HG03108 (cell line): ENCODE measurements at regions not wholly inside any gene's neighbourhood (a gene's known extent, or its start where the extent isn't known, plus 50 kb on each side); places are given as distances from the start of the nearest gene placed in this dataset.

Source experiments
- ATAC-seq: cut with Tn5 transposase; IDR thresholded peaks from one replicate; pipeline ENCODE4 v1.9.1; 2021; ENCODE audit warnings: moderate library complexity; ENCODE audit not compliant: unreplicated experiment

DNA sequence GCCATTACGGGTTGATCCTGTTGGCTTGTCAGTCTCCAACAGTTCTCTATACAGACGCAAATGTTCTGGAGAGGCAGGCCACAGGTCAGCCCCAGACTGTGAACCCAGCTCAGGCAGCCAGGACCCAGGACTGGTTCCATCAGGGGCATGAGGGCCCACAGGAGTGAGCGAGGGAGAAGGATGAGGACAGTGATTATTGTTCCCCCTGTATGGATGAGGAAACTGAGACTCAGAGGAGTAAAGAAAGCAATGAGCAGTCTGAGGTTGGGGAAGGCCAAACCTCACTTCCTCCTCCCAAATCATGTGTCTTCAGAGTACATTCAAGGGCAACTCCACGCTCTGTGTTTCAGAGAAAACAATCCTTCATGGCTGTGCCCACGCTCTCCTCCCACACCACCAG lies 121.9 kb downstream of the RPLP1 start:
- no peak for ATAC-seq

DNA sequence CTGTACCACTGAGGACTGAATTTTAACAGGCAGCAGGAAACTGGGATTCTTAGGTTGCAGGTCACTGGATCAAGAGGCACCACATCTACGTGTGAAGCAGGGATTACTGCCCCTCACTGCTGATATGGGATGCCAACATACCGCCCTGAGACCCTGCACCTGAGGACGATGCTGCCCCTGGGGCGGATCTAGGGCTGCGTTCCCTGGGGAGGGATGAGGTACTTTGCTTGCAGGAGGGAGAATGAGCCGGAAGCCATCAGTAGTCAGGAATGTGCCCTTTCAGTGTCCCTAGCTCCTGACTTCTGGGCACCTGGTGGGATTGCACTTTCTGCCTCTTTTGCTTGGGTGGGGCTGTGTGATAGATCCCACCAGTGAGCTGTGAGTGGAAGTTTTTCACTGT lies 122.8 kb downstream of the RPLP1 start:
- ATAC-seq = no peak

DNA sequence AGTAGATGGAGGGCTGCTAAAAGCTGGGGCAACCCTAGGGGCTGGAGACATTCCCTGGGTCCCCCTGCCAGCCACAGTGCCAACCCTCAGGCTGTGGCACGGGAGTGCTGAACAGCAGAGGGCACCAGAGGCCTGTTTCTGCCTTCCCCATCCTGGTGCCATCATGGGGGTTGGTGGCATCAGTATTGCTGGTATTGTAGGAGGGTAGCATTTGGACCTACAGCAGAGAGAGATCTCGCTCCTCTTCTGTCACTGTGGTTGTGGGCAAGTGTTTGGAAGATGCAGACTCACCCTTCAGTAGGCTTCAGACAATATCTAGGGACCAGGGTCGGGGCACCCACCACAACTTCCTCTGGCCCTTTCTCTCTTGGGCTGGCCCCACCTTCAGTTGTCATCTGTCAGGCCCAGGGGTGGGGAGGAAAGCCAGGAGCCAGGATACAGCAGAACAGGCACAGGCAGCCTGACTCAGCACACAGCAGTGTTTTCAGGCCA lies 123.5 kb downstream of the RPLP1 start:
- no peak for ATAC-seq

DNA sequence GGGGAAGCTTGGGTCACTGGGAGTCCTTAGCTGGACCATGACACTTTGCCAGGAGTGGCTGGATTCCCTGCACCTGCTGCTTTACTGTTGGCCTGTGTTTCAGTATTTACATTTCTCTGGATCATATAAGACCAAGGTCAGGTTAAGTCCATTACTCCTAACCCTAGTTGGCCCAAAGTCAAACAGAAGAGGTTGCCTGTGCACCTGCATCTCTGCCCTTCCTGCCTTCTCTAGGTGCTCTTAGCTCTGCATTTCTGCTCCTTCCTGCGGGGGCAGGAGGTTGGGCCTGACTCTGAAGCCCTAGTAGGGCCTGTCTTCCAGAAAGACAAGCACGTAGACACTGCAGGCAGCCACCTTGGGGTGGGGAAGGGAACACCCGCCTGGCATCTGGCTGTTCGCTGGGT lies 124.3 kb downstream of the RPLP1 start:
- ATAC-seq = no peak

DNA sequence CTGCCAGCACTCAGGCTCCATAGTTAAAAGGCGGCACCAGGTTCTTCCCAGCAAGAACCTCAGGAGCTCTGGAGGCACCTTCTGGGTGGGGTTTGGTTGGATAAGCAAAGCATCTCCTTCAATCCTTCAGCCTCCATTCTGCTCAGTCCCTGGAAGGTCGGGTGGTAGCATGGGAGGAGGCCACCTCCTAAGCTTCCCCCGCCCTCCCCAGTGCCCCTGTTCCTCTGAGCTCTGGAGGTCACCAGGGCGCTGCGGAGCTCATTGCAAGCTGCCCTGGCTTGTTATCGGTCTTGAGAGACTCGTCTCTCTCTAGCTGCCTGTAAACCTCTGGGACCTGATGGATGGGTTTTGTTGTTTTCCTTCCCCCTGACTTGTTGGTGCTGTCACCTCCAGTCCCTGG lies 124.8 kb downstream of the RPLP1 start:
- ATAC-seq = no peak

DNA sequence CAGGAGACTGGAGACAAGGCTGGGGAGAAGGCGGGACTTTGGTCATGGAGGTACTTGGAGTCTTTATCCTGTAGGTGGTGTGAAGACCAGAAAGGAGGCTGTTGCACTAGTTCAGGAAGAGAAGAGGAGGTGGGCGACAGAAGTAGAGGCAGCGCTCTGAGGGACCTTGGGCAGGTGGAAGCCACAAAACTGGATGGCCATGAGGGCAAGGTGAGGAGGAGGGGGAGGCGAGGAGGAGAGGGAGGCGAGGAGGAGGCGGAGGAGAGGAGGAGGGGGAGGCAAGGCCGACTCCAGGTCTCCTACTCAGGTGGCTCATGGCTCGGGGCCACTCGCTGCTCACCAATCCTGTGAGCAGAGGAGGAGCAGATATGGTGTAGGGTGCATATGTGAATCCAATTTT lies 125.6 kb downstream of the RPLP1 start:
- no peak for ATAC-seq

DNA sequence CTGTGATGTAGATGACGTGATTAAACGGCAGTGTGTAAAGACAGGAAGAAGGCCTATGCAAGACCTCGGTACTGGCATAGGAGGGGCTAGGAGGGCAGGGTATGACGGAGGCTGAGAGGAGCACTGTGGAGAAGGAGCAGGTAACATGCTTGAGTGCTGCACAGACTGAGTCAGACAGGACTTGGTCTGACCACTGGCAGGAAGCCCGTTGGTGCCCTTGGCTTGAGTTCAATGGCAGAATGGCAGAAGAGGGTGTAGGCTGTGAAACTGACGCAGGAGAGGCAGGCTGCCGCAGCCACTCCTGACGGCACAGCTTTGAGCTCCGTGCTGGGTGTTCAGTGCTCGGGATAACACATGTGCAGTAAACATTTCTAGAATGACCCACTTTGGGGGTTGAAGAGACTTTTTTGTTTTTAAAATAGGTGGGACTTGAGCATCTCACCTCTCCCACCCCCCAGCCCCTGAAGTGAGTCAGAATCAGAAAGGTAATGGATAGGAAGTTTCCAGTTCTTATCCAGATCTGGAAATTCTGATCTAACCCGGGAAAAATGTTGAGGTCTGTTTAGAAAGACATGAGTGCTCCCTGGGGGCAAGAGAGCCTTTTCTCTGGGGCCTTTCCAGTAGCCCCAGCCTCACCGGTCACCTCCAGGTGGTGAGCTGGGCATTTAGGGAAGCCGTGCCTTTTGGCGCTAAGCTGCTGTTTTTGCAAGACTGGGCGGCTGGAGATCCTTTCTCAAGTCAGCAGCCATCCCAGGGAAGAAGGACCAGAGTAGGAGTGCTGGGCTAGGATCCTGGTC lies 126.4 kb downstream of the RPLP1 start:
- ATAC-seq = no peak

DNA sequence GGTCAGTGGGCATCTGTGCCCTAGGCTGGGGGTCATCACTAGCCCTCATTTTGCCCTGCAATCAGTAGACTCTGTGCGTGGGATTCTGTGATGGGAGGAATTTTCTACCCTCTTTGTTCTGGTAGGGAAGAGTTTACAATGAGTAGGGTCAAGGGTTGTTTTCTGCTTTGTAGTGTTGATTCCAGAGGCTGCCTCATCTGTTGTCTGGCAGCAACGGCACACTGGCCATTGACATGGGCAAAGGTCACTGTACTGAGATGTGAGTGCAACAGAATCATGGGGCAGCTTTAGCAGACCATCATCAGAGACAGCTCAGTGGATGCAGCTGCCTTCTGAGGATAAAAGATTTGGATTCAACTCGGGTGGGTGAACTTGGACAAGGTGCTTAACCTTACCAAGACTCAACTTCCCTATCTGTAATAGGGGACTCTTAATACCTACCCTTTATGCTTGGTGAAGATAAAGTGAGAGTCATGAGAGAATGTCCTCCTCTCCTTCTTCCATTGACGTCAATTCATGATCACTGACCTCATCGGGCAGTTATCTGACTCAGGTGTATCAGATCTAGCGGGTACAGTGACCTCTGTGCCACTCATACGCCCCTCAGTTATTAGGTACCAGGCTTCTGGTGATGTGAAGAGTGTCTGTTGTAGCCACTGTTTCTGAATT lies 127.5 kb downstream of the RPLP1 start:
- ATAC-seq = no peak

DNA sequence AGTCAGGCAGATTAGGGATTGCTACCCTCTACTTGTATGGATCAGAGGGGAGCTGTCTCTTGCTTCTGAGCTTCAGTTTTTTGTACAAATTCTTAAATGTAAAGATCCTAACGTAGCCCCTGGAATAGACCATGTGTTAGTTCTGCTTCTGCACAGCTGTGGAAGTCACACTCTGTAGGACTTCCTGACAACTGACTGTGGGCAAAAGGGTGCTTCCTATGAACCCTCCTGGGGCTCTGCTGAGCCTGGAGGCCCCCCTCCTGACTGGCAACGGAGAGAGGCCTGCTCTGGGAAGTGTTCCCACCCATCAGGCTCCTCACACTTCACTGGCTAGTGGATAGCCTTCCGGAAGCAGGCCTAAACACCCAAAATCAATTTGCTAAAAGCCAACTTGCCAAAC lies 131.0 kb downstream of the RPLP1 start:
- ATAC-seq = no peak

DNA sequence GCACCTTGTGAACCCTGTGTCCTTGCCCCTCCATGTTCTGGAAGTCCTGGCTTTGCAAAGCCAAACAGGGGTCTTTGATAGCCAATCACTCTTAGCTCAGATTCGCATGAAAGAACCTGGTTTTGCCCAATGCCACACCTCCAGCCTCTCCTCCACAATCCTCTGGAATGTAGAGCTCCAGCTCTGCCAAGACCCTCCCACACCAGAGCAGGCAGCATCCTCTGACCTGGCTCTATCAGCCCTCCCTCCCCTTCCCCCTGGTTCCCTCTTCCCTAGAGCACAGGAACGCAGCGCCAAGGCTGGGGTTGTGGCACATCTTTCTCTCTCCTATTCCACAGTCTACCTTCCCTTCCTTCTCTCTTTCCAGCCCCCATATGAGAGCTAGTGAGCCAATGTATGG lies 133.3 kb downstream of the RPLP1 start:
- no peak for ATAC-seq

DNA sequence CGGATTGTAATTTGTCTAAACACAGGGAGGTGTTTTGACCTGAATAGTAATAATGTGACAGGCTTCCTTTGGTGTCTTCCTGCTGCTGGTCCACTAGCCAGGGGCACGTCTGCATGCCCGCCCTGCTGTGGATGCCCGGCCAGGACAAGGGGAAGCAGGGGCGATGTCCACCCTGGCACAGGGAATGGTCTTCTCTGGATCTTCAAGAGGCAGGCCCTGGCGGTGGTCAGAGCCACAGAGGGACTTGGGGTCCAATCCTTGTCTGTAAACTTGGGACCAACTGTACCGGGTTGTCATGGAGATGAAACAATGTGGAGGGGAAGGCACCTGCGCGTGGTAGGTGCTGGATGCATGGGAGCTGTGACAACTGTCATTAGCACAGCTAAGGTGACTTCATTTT lies 134.1 kb downstream of the RPLP1 start:
- no peak for ATAC-seq

DNA sequence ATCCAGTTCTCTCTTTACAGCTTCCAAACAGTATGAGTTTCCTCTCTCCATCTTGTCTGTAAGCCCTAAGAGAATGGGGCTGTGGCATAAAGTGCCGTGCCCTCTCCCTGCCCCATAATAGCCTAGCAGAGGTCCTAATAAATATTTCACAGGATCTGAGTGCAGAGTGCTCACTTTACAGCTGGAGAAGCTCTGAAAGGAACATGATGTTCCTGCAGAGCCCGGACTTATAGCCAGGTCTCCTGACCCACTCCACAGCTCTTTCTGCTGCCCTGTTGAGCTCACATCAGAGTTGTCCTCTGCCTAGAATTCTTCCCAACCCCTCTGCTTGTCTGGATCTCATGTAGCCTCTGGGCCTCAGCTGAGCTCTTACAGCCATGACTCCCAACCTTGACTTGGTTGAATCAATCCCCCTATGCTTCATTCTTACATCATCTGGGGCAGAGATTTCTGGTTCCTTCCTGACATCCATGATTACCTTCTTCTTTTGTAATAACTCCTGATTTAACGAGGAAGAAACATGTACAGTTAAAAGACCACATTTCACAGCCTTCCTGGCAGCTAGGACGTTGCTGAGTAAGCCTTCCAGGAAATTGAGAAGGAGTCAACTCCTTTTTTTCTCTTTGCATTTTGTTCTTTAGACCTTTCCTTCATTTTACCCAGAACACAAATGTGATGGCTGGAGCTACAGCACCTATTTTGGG lies 135.3 kb downstream of the RPLP1 start:
- ATAC-seq = no peak

DNA sequence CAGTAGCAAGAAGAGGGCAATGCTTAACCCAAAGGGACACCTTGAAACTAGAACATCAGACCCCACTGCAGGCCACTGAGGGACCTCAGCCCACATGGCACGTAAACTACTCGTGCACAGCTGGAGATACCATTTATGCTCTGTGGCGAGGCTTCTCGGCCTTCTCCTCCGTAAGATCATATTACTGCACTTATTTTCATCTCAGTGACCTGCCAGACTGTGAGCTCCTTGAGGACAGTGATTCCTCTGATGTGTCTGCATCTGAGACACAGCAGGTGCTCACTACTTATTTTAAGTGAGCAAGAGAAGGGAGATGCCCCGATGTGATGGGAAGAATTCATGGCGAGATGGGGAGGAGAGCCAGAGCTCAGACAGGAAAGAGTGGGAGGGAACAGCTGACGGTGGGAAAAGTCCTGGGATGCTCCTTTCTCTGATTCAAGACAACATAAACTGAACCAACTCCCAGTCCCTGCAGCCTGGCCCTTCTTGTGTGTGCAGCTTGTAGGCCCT lies 137.6 kb downstream of the RPLP1 start:
- no peak for ATAC-seq

DNA sequence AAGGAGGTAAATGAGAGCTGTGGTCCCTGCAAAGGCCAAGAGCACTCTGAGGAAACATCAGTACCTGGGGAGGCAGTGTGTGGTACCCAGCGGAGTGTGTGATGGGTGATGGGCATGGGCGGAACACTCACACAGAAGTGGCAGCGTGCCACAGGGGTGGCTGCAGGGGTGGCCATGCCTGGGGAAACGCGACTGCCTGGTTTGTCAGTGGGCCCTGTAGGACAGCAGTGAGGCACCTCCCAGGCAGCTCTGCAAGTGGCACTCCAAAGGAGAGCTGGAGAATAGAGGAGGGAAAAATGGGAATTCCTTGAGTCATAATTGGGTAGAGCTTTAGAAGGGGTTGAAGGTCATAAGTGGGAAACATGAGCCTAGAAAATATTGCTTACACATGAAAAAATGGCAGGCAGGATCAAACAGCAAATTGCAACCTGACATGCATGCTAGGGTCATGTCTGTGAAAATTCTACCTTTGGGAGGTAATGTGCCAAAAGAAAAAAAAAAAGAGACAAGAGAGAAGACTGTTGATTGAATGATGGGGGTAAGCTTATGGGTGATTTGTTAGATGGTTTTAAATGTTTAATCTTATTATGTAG lies 138.4 kb downstream of the RPLP1 start:
- ATAC-seq = no peak

DNA sequence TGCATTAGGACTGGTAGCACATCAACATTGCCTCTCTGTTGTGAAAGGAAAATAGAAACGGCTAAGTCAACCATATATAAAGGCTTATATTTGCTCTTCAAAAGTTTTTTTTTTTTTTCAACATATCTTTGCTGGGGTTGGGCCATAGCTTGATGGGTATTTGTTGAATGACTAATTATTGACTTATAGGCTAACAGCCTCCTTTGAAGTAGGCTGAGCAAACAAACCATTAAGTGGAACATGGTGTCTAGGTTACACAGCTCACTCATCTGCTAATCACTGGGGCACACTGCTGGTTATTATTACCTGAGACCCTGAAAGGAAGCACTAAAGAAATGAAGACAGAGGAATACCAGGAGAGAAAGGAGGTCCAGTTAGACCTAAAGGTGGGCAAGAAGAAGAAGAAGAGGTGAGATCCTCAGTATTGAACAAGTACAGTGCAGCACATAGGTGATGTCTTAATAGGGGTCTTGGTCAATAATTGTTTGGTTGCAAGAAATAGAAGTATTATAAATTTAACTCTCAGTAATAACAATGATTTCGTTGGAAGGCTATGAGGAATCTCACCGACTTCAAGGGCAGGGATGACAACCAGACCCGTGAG lies 139.4 kb downstream of the RPLP1 start:
- ATAC-seq = no peak

DNA sequence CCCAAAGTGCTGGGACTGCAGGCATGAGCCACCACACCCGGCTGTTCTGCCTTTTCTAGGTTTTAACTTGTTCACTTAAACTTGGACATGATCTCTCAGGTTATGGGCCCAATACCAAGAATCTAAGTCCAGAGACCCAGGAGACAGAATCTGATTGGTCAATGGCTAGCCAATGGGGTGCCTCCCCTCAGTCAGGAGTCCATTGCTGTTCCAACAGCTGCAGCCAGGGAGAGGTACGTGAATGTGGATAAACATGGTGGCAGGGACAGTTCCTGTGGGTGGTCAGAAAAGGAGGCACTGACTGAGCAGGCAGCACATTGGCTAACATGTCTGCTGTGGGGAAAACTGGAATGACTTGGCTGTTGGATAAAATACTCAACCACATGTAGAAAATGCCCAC lies 140.3 kb downstream of the RPLP1 start:
- no peak for ATAC-seq

DNA sequence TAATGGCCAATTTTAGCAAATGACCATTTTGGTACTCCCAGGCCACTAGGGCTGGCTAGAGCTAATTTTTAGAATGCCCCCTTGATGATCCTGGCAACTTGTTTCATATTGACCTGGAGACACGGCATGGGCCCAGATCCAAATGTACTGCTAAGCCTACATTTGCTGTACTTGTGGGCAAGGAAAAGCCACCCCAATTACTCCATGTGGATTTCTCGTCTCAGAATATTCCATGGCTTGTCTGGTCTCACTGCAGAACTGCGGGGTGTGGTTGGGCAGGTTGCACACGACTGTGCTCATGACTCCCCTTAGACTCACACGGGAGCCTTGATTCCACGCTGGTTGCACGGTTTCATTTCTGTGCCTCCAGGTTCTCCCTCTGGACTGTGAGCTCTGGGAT lies 140.9 kb downstream of the RPLP1 start:
- no peak for ATAC-seq

DNA sequence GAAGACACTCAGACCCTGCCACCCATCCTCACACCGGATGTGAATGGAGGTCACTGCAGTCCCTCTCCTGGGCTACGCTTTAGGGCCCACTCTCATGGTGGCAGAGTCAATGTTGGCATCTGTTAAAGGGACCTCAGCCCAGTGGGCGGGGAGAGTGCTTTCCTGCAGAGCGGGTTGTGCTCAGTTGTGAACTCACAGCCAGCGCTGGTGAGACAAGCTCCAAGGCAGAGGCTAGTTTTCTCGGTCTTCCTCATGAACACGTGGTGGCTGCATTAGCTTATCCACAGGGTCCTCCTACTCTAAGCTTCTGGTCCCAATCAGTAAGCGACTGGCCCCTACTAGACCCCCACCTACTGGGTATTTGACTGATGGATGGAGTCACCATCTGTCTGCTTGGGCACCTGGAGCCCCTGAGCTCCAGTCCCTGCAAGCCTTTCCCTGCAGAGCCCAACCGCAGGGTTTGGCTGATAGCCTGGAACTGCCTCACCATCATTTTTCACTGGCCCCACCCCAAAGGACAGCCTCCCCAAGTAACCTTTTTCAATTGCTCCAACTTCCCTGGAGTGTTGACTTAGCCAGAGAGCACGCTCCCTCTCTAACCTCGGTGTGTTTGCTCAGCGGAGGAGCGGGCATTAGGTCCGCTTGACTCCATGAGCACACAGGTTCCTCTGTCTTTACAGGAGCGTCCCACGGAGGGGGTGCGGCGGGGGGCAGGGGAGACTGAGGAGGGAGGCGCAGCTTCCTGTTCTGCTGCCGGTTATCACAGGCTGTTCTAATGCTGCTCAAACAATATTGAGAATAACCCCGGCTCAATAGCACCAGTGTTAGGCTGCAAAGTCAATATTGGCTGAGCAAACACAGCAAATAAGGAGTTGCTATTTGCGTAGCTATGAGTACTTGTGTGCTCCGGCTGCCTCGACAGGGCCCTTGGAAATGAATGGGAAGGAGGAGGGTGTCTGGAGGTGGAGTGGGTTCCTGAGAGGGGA lies 141.7 kb downstream of the RPLP1 start:
- ATAC-seq = no peak

DNA sequence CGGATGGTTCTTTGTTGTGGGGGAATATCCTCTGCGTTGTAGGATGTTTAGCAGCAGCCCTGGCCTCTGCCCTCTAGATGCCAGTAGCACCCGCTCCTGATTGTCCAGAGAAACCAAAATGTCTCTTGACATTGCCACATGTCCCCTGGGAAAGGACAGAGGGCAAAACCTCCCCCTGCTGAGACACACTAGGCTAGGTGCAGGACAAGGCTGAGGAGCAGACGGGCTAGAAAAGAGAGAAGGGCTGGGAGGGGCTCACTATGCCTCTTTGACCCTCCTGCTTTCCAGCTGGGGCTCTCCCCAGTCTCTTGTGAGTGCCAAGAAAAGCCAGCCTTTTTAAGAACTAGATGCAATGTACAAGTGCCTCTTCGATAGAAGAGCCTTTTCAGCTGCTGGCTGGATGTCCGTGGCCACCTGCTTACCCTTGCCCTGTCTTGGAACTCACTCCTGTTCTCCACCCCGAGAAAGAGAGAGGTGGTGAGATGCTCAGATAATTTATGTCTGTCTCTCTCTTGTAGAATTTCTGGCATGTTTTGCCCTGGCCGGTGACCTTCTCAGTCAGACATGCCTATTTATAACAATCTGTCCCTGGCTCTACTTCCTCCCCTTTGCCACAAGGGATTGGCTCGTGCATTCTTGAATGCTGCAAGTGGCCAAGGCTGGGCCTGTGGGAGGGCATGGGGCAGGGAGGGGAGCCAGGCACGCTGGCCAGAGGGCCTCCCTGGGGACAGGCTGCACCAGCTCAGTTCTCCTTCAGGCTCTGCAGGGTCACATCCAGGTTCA lies 142.6 kb downstream of the RPLP1 start:
- no peak for ATAC-seq
